IPS-18c (cell line): ENCODE measurements at regions not wholly inside any gene's neighbourhood (a gene's known extent, or its start where the extent isn't known, plus 50 kb on each side); places are given as distances from the start of the nearest gene placed in this dataset.
"Not testable (repeated sequence)": the region's sequence is repeated elsewhere in the genome, so short reads cannot be mapped to it uniquely, and the experiment has no call there.

Experiments
- H3K4me3 ChIP-seq: 2 replicates; pipeline ENCODE4 v1.7.0; 2013; ENCODE audit warnings: low read depth, mild to moderate bottlenecking, low read length, moderate library complexity; ENCODE audit not compliant: insufficient read depth
- H3K9me3 ChIP-seq: one replicate; pipeline ENCODE4 v1.6.1; 2013; ENCODE audit warnings: mild to moderate bottlenecking, low read length, moderate library complexity; ENCODE audit not compliant: control insufficient read depth, insufficient read depth

DNA sequence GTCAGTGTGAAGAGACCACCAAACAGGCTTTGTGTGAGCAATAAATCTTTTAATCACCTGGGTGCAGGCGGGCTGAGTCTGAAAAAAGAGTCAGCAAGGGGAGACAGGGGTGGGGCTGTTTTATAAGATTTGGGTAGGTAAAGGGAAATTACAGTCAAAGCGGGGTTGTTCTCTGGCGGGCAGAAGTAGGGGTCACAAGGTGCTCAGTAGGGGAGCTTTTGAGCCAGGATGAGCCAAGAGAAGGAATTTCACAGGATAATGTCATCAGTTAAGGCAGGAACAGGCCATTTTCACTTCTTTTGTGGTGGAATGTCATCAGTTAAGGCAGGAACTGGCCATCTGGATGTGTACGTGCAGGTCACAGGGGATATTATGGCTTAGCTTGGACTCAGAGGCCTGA is 372.6 kb upstream of the MEX3C start:
- H3K4me3 ChIP-seq, H3K9me3 ChIP-seq: not testable (repeated sequence)

DNA sequence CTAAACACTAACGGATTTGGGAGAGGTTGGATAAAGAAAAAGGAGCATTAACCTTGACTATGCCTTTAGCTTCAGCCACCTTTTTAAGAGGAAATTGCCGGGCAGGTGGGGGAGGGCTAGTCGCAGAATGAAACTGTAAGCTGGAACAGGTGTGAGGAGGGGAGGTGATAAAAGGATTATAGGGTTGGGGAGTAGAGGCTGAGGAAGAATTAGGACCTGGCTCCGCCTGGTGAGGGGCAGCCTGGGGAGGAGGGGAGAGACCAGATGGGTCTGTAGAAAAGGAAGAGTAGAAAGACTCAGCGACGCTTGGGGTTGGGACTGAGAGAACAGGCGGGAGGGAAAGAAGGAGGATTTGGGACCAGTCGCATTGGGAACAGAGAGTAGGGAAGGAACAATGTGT is 376.4 kb upstream of the MEX3C start:
- not testable (repeated sequence) for H3K9me3 ChIP-seq

DNA sequence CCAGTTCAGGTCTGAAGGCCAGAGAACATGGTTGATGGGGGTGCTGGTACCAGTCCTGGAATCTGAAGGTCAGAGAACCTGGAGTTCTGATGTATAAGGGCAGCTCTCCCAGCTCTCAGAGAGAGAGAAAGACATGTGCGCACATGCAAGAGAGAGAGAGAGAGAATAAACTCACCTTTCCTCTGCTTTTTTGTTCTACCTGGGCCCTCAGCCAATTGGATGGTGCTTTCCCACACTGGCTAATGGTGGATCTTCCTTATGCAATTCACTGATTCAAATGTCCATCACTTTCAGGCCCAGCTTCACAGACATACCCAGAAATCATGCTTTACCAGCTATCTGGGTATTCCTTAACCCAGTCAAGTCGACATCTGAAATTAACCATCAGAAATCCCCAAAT is 377.7 kb upstream of the MEX3C start:
- H3K9me3 ChIP-seq: no peaks in the 10 kb centered on the region
- no peak overlapping the region for H3K4me3 ChIP-seq

More for the DNA sequence above, 376.4 kb upstream of the MEX3C start:
- H3K4me3 ChIP-seq: not testable (repeated sequence)

DNA sequence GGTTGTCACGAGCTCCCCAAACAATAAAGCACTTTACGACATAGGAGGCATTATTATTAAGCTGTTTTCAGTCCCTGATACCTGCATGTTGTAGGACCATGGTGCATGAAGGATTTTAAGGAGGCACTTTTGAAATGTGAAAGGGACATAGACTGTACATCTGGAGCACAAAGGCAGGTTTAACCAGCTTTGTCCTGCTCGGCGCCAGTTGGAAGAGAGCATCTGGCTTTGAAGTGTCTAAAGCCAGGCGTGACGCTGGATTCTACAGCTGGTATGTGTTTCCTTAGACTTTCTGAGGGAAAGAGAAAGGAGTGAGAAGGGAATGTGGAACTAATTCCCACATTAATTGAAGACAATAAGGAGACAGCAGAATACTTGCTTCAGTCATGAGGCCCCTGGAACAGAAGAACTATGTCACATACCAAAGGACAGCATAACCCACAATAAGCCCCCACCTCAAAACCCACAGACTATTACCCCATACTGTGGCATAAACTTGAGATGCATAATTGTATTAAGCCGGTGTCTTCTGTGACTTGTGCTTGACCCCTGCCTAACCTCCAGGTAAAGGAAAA is 381.0 kb upstream of the MEX3C start:
- Histone ChIP-seq H3K9me3 (no peaks in the 10 kb centered on the region), H3K4me3 (no peak overlapping the region)

DNA sequence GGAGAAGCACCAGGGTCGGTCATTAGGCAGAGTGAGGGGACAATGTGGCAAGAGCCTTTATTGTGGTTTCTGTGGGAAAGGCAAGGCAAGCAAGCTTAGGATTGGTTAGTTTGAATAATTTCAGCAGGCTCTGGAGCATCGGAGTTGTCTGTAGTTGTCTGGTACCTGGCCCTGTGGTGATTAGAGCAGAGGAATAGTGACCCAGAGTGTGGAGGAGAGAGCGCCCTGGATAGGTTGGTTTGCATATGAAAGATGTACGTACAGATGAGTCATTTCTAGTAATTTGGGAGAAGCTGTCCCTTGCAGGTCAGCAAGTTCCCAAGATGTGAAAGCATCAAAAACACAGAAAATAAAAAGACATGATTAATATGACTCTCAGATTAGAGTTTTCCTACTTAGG is 383.1 kb upstream of the MEX3C start:
- Histone ChIP-seq H3K9me3 (no peaks in the 10 kb centered on the region), H3K4me3 (no peak overlapping the region)

DNA sequence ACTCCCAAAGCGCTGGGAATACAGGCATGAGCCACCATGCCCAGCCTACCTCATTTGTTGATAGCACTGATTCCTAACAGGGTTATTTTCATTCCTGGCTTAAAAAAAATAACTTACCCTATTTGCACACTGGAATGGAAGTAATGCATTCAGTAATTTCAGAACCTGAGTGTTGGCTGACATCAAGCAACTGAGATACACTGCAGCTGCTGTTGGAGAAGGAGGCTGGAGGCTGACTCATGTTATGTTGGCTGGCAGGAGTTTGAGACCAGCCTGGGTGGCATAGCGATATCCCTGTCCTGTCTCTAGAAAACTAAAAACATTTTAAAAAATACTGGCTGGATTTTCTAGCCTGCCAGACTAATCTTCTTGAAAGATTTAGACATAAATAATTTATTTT is 385.1 kb upstream of the MEX3C start:
- Histone ChIP-seq H3K4me3 (no peak overlapping the region), H3K9me3 (no peaks in the 10 kb centered on the region)

DNA sequence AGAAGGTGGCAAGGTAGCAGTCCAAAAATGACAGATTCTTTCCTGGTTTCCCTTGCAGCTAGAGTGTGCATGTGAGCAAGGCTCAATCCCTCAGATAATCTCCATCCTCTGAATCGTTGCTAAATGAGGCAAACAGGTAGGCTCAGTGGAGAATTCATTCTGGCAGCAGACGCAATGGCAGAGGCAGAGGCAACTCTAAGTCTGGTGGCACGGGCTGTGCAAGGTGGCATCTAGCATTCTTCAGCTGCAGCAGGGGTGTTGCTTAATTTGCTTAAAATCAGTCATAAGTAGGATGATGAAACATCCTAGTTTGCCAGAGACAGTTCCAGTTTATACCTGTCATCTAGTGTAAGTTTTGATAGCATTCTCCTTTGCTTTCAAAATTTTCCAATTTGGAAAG is 391.1 kb upstream of the MEX3C start:
- no peak overlapping the region for H3K4me3 ChIP-seq
- H3K9me3 ChIP-seq: no peaks in the 10 kb centered on the region

DNA sequence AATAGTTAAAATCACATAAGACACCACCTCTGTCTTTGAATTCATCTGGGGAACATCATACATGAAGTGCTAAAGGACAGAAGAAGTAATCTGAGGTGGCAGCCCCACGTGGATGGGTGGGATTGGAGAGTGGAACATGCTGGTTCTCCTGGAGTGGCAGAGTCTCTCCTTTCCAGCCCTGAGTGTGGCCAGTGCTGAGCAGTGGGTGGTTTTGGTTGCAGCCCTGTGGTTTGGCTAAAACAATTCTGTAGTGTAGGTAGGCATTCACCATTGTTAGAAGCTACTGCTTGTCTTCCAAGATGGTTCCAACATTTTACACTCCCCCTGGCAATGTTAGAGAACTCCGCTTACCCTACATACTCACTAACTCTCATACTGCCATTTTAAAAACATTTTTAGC is 396.4 kb upstream of the MEX3C start:
- Histone ChIP-seq H3K4me3 (no peak overlapping the region), H3K9me3 (no peaks in the 10 kb centered on the region)

DNA sequence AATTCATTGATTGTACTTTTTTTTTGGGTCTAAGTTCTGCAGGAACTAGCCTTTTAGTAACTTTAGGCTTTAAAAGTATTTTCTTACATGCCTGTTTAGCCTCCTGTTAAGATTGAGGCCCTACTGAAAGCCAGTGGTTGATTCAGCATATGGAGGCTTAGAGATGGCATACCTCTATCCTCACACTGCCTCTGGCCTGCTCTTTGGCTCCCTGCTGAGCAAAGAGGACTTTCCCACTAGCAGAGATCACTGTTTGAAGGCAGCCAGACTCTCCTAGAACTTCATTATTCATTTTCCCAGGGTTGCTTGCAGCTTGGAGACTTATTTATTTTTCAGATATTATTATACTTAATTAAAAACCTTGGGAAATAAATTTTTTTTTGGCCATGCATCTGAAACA is 405.6 kb upstream of the MEX3C start:
- Histone ChIP-seq H3K4me3 (no peak overlapping the region), H3K9me3 (no peaks in the 10 kb centered on the region)

DNA sequence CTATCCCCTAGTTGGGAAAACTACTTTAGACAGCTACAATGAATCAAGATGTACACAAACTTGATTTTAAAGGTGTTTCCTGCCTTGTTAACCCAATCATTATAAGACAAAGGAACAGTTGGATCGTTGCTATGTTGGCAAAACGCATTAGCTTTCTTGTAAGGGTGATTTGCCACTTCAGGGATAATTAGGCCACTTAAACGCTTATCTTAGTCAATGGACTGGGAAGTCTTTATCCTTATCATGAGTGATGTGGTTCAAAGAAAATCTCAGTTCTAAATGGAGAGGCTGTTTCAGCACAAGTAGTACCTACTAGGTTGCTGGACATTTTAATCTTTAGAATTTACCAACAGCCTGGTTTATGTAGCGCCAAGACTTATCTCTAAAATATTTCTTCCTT is 406.1 kb upstream of the MEX3C start:
- Histone ChIP-seq H3K4me3 (no peak overlapping the region), H3K9me3 (no peaks in the 10 kb centered on the region)

DNA sequence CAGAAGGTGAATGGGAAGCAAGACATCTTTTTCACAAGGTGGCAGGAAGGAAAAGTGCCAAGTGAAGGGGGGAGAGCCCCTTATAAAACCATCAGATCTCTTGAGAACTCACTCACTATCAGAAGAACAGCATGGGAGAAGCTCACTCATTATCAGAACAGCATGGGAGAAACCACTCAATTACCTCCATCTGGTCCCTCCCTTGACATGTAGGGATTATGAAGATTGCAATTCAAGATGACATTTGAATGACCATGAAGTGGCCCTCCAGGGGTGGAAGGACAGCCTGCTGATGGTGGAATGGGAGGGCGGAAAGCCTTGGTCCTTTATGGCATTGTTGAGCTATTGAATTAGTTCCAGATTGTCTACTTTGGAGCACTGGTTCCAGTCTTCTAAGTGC is 413.0 kb upstream of the MEX3C start:
- no peaks in the 10 kb centered on the region for H3K9me3 ChIP-seq
- H3K4me3 ChIP-seq: no peak overlapping the region

DNA sequence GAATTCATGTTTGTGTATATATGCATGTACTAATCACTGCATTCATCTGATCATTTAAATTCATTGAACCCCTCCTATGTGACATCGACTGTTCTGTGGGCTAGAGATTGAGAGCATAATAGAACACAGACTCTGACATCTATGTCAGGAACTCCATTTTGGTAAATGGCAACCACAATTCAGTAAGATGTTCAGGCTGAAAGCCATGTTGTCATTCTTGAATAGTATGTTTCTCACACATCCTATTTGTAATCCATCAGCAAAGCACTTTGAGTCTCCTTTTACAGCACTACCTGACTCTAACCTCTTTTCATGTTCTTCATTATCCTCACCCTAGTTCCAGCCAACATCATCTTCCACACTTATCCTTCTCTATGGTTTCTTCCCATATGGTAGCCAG is 413.8 kb upstream of the MEX3C start:
- H3K4me3 ChIP-seq: no peak overlapping the region
- no peaks in the 10 kb centered on the region for H3K9me3 ChIP-seq

DNA sequence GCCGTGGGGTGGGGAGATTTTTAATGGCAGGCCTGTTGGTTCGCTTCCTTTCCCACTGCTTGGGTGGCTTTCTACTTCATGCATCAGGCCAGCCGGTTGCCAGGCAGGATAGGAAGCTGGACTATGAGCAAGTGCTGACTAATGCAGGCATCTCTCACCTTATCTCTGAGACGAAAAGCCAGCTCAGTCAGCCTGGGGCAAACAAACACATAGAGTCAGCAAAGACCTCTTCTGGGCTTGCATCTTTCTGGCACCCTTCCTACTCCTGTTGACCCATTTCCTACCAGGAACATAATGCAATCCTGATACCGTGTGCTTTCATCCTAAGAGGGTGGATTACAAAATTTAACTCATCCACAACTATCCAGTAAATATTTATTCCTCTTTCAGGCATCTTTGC is 416.6 kb upstream of the MEX3C start:
- Histone ChIP-seq H3K4me3 (no peak overlapping the region), H3K9me3 (no peaks in the 10 kb centered on the region)

DNA sequence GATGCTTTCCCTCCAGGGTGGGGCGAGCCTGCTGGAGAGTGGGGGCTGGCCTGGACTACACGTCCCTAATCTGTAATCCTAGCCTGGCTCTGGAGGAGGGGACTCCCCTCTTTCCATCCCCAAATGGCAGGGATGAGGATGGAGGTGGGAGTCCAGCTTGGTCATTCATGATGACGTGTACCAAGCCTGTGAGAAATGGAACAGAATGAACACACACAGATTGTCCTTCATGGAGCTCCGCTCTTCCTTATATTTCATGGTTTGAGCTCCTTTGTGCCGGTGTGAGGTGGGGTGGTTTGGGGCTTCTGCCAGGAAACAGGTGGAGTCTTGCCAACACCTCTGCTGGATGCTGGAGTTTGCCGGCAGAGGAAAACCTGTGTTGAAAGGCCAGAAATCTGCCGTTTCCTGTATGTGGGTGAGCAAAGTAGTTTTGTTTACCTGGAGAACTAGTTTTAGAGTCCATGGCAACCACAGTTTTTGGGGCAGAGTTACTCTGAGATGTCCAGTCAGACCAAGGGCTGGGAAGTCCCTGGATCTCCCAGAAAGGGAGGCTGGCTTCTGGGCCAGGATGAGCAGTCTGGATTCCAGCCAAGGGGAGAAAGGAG is 417.6 kb upstream of the MEX3C start:
- Histone ChIP-seq H3K9me3 (no peaks in the 10 kb centered on the region), H3K4me3 (no peak overlapping the region)

DNA sequence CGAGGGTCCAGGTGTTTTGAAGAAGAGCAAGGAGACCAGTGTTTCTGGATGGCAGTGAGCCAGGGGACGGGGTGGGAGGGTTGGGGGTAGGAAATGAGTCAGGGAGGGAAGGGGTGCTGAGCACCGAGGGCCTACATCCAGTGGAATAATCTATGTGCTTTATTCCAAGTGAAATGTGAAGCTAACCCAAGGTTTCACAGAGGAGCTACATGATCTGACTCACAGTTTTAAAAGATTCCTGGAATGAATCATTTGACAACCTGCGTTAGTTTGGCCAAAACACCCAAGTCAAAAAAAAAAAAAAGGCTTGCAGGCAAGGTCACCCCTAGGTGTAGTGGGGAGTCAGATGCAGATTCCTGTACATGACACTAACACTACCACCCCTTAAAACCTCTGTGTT is 419.7 kb upstream of the MEX3C start:
- Histone ChIP-seq H3K9me3 (no peaks in the 10 kb centered on the region), H3K4me3 (no peak overlapping the region)

DNA sequence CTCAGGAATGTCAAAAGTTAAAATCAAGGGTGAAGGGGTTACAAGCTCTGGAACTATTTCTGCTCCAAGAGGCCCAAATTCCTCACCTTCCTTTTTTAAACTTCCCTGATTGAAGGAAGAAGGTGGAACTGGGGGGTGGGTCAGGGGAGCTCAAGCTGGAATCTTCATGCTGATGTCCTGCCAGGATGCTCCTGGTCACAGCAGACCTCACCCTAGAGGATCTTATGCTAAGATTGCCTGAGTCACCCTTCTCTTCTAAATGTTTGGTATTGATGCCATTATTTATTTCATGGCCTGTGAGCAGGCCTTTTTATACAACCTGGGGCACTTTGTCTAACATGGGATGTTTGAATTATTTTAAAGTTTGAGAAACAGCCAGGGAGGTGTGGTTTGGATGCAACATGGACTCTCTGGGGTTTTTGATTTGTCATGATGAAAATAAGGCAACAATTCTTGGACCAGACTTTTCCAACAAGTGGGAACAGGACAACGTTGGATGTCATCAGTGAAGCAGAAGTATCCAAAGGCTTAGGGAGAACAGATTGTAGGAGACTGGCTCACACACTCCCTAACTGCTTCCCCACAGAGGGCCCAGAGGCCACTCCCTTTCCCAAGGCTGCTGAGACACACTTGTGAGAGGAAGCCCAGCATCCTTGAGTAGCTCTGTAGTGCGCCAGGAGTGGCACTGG is 420.2 kb upstream of the MEX3C start:
- Histone ChIP-seq H3K4me3 (no peak overlapping the region), H3K9me3 (no peaks in the 10 kb centered on the region)

DNA sequence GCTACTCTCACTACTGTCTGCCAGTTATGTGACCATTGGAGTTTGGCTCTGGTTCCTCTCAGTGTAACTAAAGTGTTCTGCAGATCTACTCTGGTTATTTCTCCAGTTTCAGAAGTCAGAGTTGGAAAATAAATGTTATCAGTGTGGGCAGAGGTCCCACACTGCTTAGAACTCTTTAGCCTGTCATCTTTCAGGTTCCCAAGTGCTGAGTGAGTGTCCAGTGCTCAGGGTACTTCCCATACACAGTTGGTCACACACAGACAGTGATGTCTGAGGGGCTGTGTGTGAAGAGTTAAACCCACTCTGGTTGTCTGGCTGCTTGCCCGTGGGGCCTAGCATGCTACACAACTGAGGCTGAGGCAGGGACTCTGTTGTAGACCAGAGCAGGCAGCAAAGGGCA is 421.8 kb upstream of the MEX3C start:
- Histone ChIP-seq H3K9me3 (no peaks in the 10 kb centered on the region), H3K4me3 (no peak overlapping the region)

DNA sequence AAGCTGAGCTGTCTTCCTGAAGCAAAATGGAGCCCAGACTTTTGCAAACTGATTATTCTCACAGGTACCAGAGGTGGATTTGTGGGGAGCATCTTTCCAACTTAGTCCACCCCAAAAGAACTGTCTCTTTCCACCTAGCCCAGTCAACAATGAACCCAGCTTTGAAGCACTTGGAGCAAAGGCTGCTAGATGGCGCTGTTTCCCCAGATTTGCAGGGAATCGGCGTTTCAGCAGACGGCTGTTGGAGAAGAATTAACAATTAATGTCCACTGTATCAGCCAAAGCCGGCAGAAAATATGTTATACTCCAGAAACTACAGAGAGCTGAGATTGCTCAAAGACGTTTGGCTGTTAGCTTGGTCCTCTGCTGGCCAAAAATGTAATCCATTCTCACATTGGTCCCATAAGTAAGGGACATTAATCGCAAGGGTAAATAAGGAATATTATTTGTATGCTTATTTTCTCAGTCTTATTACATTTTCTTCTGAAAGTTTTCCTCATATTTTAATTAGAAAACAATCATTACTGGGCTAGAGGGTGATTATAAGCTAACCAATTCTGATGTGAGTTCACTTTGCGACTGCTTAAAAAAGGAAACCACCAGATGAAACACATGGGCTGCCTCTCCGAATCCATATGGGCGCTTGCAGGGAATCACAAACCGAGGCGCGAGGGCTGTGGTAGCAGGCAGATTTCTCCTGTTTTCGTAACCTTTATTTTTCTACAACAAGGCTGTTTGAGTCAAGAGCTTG is 423.8 kb upstream of the MEX3C start:
- Histone ChIP-seq H3K9me3 (peaks cover 2% of the 10 kb centered on the region), H3K4me3 (no peak overlapping the region)
